Upper lobe of left lung (tissue), 4 donors: ENCODE measurements at regions not wholly inside any gene's neighbourhood (a gene's known extent, or its start where the extent isn't known, plus 50 kb on each side); places are given as distances from the start of the nearest gene placed in this dataset.

ENCODE experiments used
- POLR2A ChIP-seq, 4 donors: fragments of 450-650 bp; IDR thresholded peaks; one replicate each; pipeline ENCODE4 v1.5.1; 2016 to 2017; ENCODE audit warnings: antibody characterized with exemption in 4 of 4, mild to moderate bottlenecking in 2 of 4
- TF ChIP-seq, protein P1 (sequence below), 6 experiments: fragments of 450-650 bp in 4 of 6; fragments of 200-600 bp in 2 of 6; sonication (generic) in 2 of 6; IDR thresholded peaks; one replicate each; pipeline ENCODE4 v1.5.1; 2016 to 2019; ENCODE audit warnings: antibody characterized with exemption in 6 of 6

DNA sequence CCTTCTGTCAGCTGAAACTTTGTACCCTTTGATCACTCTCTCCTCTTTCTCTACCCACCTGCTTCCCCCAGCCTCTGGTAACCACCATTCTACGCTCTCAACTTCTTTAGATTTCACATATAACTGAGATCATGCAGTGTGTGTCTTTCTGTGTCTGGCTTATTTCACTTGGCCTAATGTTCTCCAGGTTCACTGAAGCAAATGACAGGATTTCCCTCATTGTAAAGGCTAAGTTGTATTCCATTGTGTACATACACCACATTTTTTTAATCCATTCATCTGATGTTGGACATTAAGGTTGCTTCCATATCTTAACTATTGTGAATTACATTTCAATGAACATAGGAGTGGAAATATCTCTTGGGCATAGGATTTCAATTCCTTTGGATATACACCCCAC is 207.6 kb downstream of the MIAT start:
- TF ChIP-seq, protein P1, sequence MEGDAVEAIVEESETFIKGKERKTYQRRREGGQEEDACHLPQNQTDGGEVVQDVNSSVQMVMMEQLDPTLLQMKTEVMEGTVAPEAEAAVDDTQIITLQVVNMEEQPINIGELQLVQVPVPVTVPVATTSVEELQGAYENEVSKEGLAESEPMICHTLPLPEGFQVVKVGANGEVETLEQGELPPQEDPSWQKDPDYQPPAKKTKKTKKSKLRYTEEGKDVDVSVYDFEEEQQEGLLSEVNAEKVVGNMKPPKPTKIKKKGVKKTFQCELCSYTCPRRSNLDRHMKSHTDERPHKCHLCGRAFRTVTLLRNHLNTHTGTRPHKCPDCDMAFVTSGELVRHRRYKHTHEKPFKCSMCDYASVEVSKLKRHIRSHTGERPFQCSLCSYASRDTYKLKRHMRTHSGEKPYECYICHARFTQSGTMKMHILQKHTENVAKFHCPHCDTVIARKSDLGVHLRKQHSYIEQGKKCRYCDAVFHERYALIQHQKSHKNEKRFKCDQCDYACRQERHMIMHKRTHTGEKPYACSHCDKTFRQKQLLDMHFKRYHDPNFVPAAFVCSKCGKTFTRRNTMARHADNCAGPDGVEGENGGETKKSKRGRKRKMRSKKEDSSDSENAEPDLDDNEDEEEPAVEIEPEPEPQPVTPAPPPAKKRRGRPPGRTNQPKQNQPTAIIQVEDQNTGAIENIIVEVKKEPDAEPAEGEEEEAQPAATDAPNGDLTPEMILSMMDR (IDR thresholded peaks at IDR 0.05), result no peak
- TF ChIP-seq POLR2A (IDR thresholded peaks at IDR 0.05), result no peak
